Activated CD8-positive, alpha-beta T cell treated with anti-CD3 and anti-CD28 coated beads, Interleukin-2, amount 10 ng/mL, durations not matched to agents 7 days and 5 days (primary cell): ENCODE measurements at regions not wholly inside any gene's neighbourhood (a gene's known extent, or its start where the extent isn't known, plus 50 kb on each side); places are given as distances from the start of the nearest gene placed in this dataset.

Experiments
- ATAC-seq: fragments of 150-1000 bp; cut with Tn5 transposase; one replicate; pipeline ENCODE4 v1.10.0; 2021; ENCODE audit warnings: moderate library complexity
- CTCF ChIA-PET: fragments of 350-600 bp; sonication (Branson Sonifier 250); formaldehyde crosslinking; loops from one replicate; lab custom pipeline; 2021; ENCODE audit warnings: antibody characterized with exemption; lab: Charles Lee
- POLR2A ChIA-PET: fragments of 350-600 bp; sonication (Branson Sonifier 250); formaldehyde crosslinking; loops from one replicate; lab custom pipeline; 2021; ENCODE audit warnings: antibody characterized with exemption; lab: Charles Lee
- DNase-seq: peaks from one replicate; pipeline ENCODE4 v3.0.0-alpha.2; 2020
- H3K27ac Mint-ChIP-seq: one replicate; pipeline ENCODE4 v1.8.0; 2021; ENCODE audit warnings: mild to moderate bottlenecking, mixed read lengths
- H3K27me3 Mint-ChIP-seq: one replicate; pipeline ENCODE4 v1.8.0; 2021; ENCODE audit warnings: low read depth, mixed read lengths
- H3K36me3 Mint-ChIP-seq: one replicate; pipeline ENCODE4 v1.8.0; 2021; ENCODE audit warnings: low read depth, mixed read lengths
- H3K4me1 Mint-ChIP-seq: one replicate; pipeline ENCODE4 v1.8.0; 2021; ENCODE audit warnings: low read depth, mixed read lengths
- H3K4me3 Mint-ChIP-seq: one replicate; pipeline ENCODE4 v1.8.0; 2021; ENCODE audit warnings: mild to moderate bottlenecking, mixed read lengths
- H3K9me3 Mint-ChIP-seq: one replicate; pipeline ENCODE4 v1.8.0; 2022; ENCODE audit warnings: mixed read lengths; ENCODE audit not compliant: insufficient read depth

DNA sequence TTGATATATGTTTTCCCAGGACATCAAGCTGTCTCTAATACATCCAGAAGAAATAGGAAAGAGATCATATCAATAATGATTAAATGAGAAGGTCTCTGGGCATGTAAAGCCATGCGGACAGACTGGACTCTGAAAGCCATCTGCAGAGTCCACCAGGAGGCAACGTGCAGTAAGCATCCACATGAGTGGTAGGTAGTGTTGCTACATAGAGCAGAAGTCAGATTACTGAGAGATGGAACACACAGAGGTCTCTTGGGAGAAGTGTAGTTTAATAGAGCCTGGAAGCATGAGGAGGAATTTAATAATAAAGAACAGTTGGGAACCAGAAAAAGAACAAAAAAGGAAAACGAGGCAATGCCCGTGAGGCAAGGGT lies 758.1 kb upstream of the DDX18 start:
- ATAC-seq = no peak
- Mint-ChIP-seq H3K4me3 (no peak overlapping the region), H3K9me3 (peaks cover 19% of the 10 kb centered on the region), H3K4me1 (no peaks in the 10 kb centered on the region), H3K36me3 (no peaks in the 10 kb centered on the region), H3K27ac (no peak overlapping the region), H3K27me3 (no peaks in the 10 kb centered on the region)
- POLR2A ChIA-PET = no interaction called here
- no peak for DNase-seq
- CTCF ChIA-PET = no interaction called here

GRCh38 chr2:117057016-117057415 lies 757.5 kb upstream of the DDX18 start:
- Mint-ChIP-seq H3K36me3 (no peaks in the 10 kb centered on the region), H3K4me1 (no peaks in the 10 kb centered on the region), H3K27ac (no peak overlapping the region), H3K4me3 (no peak overlapping the region), H3K9me3 (peaks cover 19% of the 10 kb centered on the region), H3K27me3 (no peaks in the 10 kb centered on the region)
- ChIA-PET POLR2A (no interaction called here), CTCF (no interaction called here)
- ATAC-seq (no peak), DNase-seq (no peak)

- H3K9me3 Mint-ChIP-seq = peaks cover 14% of the 10 kb centered on the region
- DNase-seq (no peak), ATAC-seq (no peak)
- no peaks in the 10 kb centered on the region for H3K27me3 Mint-ChIP-seq
- ChIA-PET CTCF (no interaction called here), POLR2A (no interaction called here)
- H3K36me3 Mint-ChIP-seq = no peaks in the 10 kb centered on the region
- no peak overlapping the region for H3K4me3 Mint-ChIP-seq
- H3K4me1 Mint-ChIP-seq = no peaks in the 10 kb centered on the region
- no peak overlapping the region for H3K27ac Mint-ChIP-seq
These were observed 756.1 kb upstream of the DDX18 start for GRCh38 chr2:117058366-117058765.

GRCh38 chr2:117064021-117064420 lies 750.5 kb upstream of the DDX18 start:
- Mint-ChIP-seq H3K4me3 (no peak overlapping the region), H3K9me3 (peaks cover 8% of the 10 kb centered on the region), H3K27me3 (no peaks in the 10 kb centered on the region), H3K27ac (no peak overlapping the region), H3K36me3 (no peaks in the 10 kb centered on the region), H3K4me1 (no peaks in the 10 kb centered on the region)
- CTCF ChIA-PET = no interaction called here
- ATAC-seq (no peak), DNase-seq (no peak)
- POLR2A ChIA-PET = no interaction called here

DNA sequence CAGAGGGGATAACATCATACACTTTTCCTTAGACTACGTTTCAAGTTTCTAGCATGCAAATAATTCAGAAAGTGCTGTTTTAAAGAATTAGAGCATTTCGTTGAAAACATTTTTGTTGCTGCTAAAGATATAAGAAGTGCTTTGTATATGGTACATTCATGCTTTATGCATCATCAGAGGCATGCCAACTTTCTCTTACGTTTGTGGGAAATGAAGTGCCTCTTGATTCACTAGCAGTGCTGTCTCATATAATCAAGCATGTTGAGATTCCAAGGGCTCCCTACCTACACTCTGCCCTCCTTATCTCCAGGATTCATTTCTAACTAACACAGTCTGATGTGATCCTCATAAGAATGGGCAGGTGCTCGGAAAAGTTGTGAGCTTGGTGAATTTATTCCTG lies 748.6 kb upstream of the DDX18 start:
- ChIA-PET CTCF (no interaction called here), POLR2A (no interaction called here)
- Mint-ChIP-seq H3K4me3 (no peak overlapping the region), H3K4me1 (no peaks in the 10 kb centered on the region), H3K36me3 (no peaks in the 10 kb centered on the region), H3K9me3 (peaks cover 8% of the 10 kb centered on the region), H3K27ac (no peak overlapping the region), H3K27me3 (no peaks in the 10 kb centered on the region)
- ATAC-seq = no peak
- no peak for DNase-seq

GRCh38 chr2:117067900-117068299 lies 746.6 kb upstream of the DDX18 start:
- no peaks in the 10 kb centered on the region for H3K36me3 Mint-ChIP-seq
- POLR2A ChIA-PET = no interaction called here
- no peak for DNase-seq
- H3K9me3 Mint-ChIP-seq = peaks cover 8% of the 10 kb centered on the region
- CTCF ChIA-PET = no interaction called here
- H3K4me1 Mint-ChIP-seq = no peaks in the 10 kb centered on the region
- no peaks in the 10 kb centered on the region for H3K27me3 Mint-ChIP-seq
- ATAC-seq = no peak
- no peak overlapping the region for H3K4me3 Mint-ChIP-seq
- H3K27ac Mint-ChIP-seq = no peak overlapping the region

DNA sequence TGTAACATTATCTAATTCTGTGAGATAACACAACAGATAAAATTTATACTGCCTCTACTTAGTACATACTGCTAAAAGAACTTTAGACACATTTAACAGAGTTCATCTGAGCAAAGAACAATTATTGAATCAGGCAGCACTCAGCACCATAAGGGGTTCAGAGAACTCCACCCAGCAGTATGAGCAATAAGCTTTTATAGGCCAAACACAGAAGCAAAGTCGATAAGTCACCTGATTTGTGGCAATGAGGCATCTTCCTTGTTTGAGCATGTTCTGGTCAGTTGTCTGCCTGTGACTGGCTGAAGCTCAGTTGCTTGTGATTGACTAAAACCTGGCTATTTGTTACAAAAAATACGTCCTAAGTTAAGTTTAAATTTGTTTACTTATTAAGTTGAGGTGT lies 746.1 kb upstream of the DDX18 start:
- no peak overlapping the region for H3K4me3 Mint-ChIP-seq
- ATAC-seq = no peak

DNA sequence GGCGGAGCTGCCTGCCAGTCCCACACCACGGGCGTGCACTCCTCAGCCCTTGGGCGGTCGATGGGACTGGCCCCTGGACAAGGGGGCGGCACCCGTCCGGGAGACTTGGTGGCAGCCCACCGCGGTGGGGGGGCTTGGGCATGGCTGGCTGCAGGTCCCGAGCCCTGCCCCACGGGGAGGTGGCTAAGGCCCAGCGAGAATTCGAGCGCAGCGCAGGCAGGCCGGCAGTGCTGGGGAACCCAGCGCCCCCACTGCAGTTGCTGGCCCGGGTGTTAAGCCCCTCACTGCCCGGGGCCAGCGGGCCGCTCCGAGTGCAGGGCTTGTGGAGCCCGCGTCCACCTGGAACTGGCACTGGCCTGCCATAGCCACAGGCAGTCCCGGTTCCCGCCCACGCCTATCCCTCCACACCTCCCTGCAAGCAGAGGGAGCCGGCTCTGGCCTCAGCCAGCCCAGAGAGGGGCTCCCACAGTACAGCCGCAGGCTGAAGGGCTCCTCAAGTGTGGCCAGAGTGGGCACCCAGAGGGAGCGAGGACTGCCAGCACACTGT lies 742.9 kb upstream of the DDX18 start:
- peaks cover 5% of the 10 kb centered on the region for H3K9me3 Mint-ChIP-seq
- no peaks in the 10 kb centered on the region for H3K36me3 Mint-ChIP-seq
- no peaks in the 10 kb centered on the region for H3K27me3 Mint-ChIP-seq
- no peak overlapping the region for H3K4me3 Mint-ChIP-seq
- no peak for DNase-seq
- no peaks in the 10 kb centered on the region for H3K4me1 Mint-ChIP-seq
- ChIA-PET POLR2A (no interaction called here), CTCF (no interaction called here)
- no peak for ATAC-seq
- no peak overlapping the region for H3K27ac Mint-ChIP-seq

More for the DNA sequence above, 746.1 kb upstream of the DDX18 start:
- Mint-ChIP-seq H3K36me3 (no peaks in the 10 kb centered on the region), H3K4me1 (no peaks in the 10 kb centered on the region), H3K27ac (no peak overlapping the region), H3K27me3 (no peaks in the 10 kb centered on the region), H3K9me3 (peaks cover 8% of the 10 kb centered on the region)
- DNase-seq = no peak
- ChIA-PET CTCF (no interaction called here), POLR2A (no interaction called here)

DNA sequence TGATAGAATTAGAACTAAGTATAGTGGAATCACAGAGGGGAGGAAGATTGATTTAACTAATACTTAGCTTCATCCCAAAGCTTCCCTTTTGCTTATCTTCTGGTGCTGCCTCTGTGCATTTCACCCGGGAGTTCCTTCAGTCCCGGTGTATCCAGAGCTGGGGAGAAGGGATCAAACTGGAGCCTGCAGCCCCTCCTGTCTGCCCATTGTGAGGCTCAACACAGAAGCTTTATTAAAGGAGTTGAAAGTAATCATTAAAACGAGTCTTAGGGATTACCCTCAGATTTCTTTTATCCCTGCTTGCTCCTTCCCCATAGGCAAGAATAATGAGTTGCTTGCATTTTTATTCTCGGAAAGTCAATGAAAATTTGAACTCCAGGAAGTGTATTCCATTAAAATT lies 739.7 kb upstream of the DDX18 start:
- no peak for DNase-seq
- CTCF ChIA-PET = no interaction called here
- no peak overlapping the region for H3K4me3 Mint-ChIP-seq
- no peak overlapping the region for H3K27ac Mint-ChIP-seq
- POLR2A ChIA-PET = no interaction called here
- H3K36me3 Mint-ChIP-seq = no peaks in the 10 kb centered on the region
- ATAC-seq = no peak
- H3K9me3 Mint-ChIP-seq = peaks cover 11% of the 10 kb centered on the region
- H3K4me1 Mint-ChIP-seq = no peaks in the 10 kb centered on the region
- H3K27me3 Mint-ChIP-seq = no peaks in the 10 kb centered on the region

- no peaks in the 10 kb centered on the region for H3K27me3 Mint-ChIP-seq
- CTCF ChIA-PET = no interaction called here
- H3K4me3 Mint-ChIP-seq = no peak overlapping the region
- H3K9me3 Mint-ChIP-seq = peaks cover 8% of the 10 kb centered on the region
- DNase-seq (no peak), ATAC-seq (no peak)
- POLR2A ChIA-PET = no interaction called here
- no peak overlapping the region for H3K27ac Mint-ChIP-seq
- H3K36me3 Mint-ChIP-seq = no peaks in the 10 kb centered on the region
- H3K4me1 Mint-ChIP-seq = no peaks in the 10 kb centered on the region
These were observed 729.2 kb upstream of the DDX18 start for GRCh38 chr2:117085256-117085655.

GRCh38 chr2:117085737-117086136 lies 728.8 kb upstream of the DDX18 start:
- POLR2A ChIA-PET = no interaction called here
- H3K9me3 Mint-ChIP-seq = peaks cover 6% of the 10 kb centered on the region
- ATAC-seq (no peak), DNase-seq (no peak)
- H3K27me3 Mint-ChIP-seq = no peaks in the 10 kb centered on the region
- CTCF ChIA-PET = no interaction called here
- H3K4me3 Mint-ChIP-seq = no peak overlapping the region
- no peak overlapping the region for H3K27ac Mint-ChIP-seq
- H3K36me3 Mint-ChIP-seq = no peaks in the 10 kb centered on the region
- no peaks in the 10 kb centered on the region for H3K4me1 Mint-ChIP-seq

GRCh38 chr2:117086174-117086942 lies 728.1 kb upstream of the DDX18 start:
- ATAC-seq = no peak
- Mint-ChIP-seq H3K27me3 (no peaks in the 10 kb centered on the region), H3K4me3 (no peak overlapping the region), H3K9me3 (peaks cover 3% of the 10 kb centered on the region), H3K27ac (no peak overlapping the region), H3K36me3 (no peaks in the 10 kb centered on the region), H3K4me1 (no peaks in the 10 kb centered on the region)
- ChIA-PET CTCF (no interaction called here), POLR2A (no interaction called here)
- no peak for DNase-seq

DNA sequence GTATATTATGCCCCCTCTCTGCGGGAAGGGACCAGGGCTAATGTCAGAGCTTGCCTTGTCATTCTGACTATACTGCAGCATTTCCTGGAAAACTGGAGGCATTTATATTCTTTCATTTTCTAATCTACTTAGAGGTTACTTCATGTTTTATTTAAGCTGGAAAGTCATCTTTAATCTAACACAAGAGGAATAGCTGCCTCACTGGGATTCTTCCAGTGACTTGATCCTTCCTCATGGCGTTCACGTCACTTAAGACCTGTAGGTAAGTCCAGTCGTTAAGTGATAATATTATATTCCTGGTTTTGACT lies 727.6 kb upstream of the DDX18 start:
- POLR2A ChIA-PET = no interaction called here
- peaks cover 3% of the 10 kb centered on the region for H3K9me3 Mint-ChIP-seq
- CTCF ChIA-PET = no interaction called here
- H3K36me3 Mint-ChIP-seq = no peaks in the 10 kb centered on the region
- H3K27ac Mint-ChIP-seq = no peak overlapping the region
- DNase-seq (no peak), ATAC-seq (no peak)
- H3K4me1 Mint-ChIP-seq = no peaks in the 10 kb centered on the region
- H3K4me3 Mint-ChIP-seq = no peak overlapping the region
- no peaks in the 10 kb centered on the region for H3K27me3 Mint-ChIP-seq
